IPS DF 6.9 (cell line): ENCODE measurements at regions not wholly inside any gene's neighbourhood (a gene's known extent, or its start where the extent isn't known, plus 50 kb on each side); places are given as distances from the start of the nearest gene placed in this dataset.
"Not testable (repeated sequence)": the region's sequence is repeated elsewhere in the genome, so short reads cannot be mapped to it uniquely, and the experiment has no call there.

ENCODE experiments used
- DNase-seq: peaks from one replicate; pipeline ENCODE4 v3.0.0-alpha.2; 2013; ENCODE audit warnings: low read depth, low spot score
- H3K27ac ChIP-seq: one replicate; pipeline ENCODE4 v1.5.1; 2013; ENCODE audit warnings: low read length, control low read depth
- H3K27me3 ChIP-seq: 2 replicates; pipeline ENCODE4 v1.6.1; 2013; ENCODE audit warnings: mild to moderate bottlenecking, low read length; ENCODE audit not compliant: control insufficient read depth, insufficient read depth
- H3K36me3 ChIP-seq: 2 replicates; pipeline ENCODE4 v1.6.1; 2013; ENCODE audit warnings: low read length; ENCODE audit not compliant: control insufficient read depth, insufficient read depth
- H3K4me1 ChIP-seq: 2 replicates; pipeline ENCODE4 v1.6.1; 2013; ENCODE audit warnings: low read length; ENCODE audit not compliant: control insufficient read depth, insufficient read depth
- H3K4me3 ChIP-seq: 2 replicates; pipeline ENCODE4 v1.5.1; 2013; ENCODE audit warnings: mild to moderate bottlenecking, low read length
- H3K9me3 ChIP-seq: 2 replicates; pipeline ENCODE4 v1.6.1; 2013; ENCODE audit warnings: low read length, inconsistent platforms; ENCODE audit not compliant: control insufficient read depth, insufficient read depth
- WGBS: extraction: QIAGEN DNeasy Blood & Tissue Kit; methylation state at CpG from one replicate; pipeline ENCODE4 v1.1.7; 2013; ENCODE audit warnings: mixed read lengths, missing lambda C conversion rate; ENCODE audit not compliant: insufficient read length, insufficient coverage; 5-methylcytosine and 5-hydroxymethylcytosine counted together

GRCh38 chr3:154885418-154885817 is 194.7 kb upstream of the MME start:
- no peaks in the 10 kb centered on the region for H3K9me3 ChIP-seq
- no peak for DNase-seq
- H3K27ac ChIP-seq = no peak overlapping the region
- no peaks in the 10 kb centered on the region for H3K36me3 ChIP-seq
- no peaks in the 10 kb centered on the region for H3K27me3 ChIP-seq
- WGBS = no CpG with 5 or more reads among the region's 3 CpGs
- no peak overlapping the region for H3K4me3 ChIP-seq
- H3K4me1 ChIP-seq = no peaks in the 10 kb centered on the region

GRCh38 chr3:154884952-154885351 is 195.2 kb upstream of the MME start:
- Histone ChIP-seq H3K4me3 (no peak overlapping the region), H3K27ac (no peak overlapping the region), H3K9me3 (no peaks in the 10 kb centered on the region), H3K36me3 (no peaks in the 10 kb centered on the region), H3K4me1 (no peaks in the 10 kb centered on the region), H3K27me3 (no peaks in the 10 kb centered on the region)
- DNase-seq = no peak

- Histone ChIP-seq H3K4me3 (no peak overlapping the region), H3K27me3 (no peaks in the 10 kb centered on the region), H3K9me3 (no peaks in the 10 kb centered on the region), H3K4me1 (no peaks in the 10 kb centered on the region), H3K36me3 (no peaks in the 10 kb centered on the region), H3K27ac (no peak overlapping the region)
- no peak for DNase-seq
- WGBS = no CpG with 5 or more reads among the region's 7 CpGs
These were observed 205.0 kb upstream of the MME start for GRCh38 chr3:154875142-154875541.

GRCh38 chr3:154872696-154873095 is 207.4 kb upstream of the MME start:
- H3K4me1 ChIP-seq = no peaks in the 10 kb centered on the region
- no peak overlapping the region for H3K4me3 ChIP-seq
- no peaks in the 10 kb centered on the region for H3K27me3 ChIP-seq
- no CpG with 5 or more reads among the region's 2 CpGs for WGBS
- H3K36me3 ChIP-seq = no peaks in the 10 kb centered on the region
- DNase-seq = no peak
- no peak overlapping the region for H3K27ac ChIP-seq
- H3K9me3 ChIP-seq = no peaks in the 10 kb centered on the region

GRCh38 chr3:154872074-154872473 is 208.0 kb upstream of the MME start:
- H3K4me3 ChIP-seq = no peak overlapping the region
- DNase-seq = no peak
- no peaks in the 10 kb centered on the region for H3K4me1 ChIP-seq
- no peaks in the 10 kb centered on the region for H3K36me3 ChIP-seq
- H3K27me3 ChIP-seq = no peaks in the 10 kb centered on the region
- WGBS = no CpG with 5 or more reads among the region's 6 CpGs
- no peak overlapping the region for H3K27ac ChIP-seq
- H3K9me3 ChIP-seq = no peaks in the 10 kb centered on the region

- no peaks in the 10 kb centered on the region for H3K27me3 ChIP-seq
- no peaks in the 10 kb centered on the region for H3K9me3 ChIP-seq
- no CpG with 5 or more reads among the region's 1 CpG for WGBS
- no peak overlapping the region for H3K27ac ChIP-seq
- DNase-seq = no peak
- no peak overlapping the region for H3K4me3 ChIP-seq
- H3K36me3 ChIP-seq = no peaks in the 10 kb centered on the region
- H3K4me1 ChIP-seq = no peaks in the 10 kb centered on the region
These were observed 215.2 kb upstream of the MME start for GRCh38 chr3:154864947-154865346.

GRCh38 chr3:154862265-154862664 is 217.9 kb upstream of the MME start:
- Histone ChIP-seq H3K27ac (no peak overlapping the region), H3K9me3 (no peaks in the 10 kb centered on the region), H3K27me3 (no peaks in the 10 kb centered on the region), H3K4me3 (no peak overlapping the region), H3K36me3 (no peaks in the 10 kb centered on the region), H3K4me1 (no peaks in the 10 kb centered on the region)
- no peak for DNase-seq

- H3K27me3 ChIP-seq, H3K4me3 ChIP-seq, H3K4me1 ChIP-seq, DNase-seq, H3K36me3 ChIP-seq, H3K9me3 ChIP-seq, H3K27ac ChIP-seq: not testable (repeated sequence)
- no CpG with 5 or more reads among the region's 3 CpGs for WGBS
These were observed 227.1 kb upstream of the MME start for GRCh38 chr3:154852998-154853397.

GRCh38 chr3:154852515-154852914 is 227.6 kb upstream of the MME start:
- WGBS = no CpG with 5 or more reads among the region's 1 CpG

GRCh38 chr3:154851644-154852043 is 228.5 kb upstream of the MME start:
- Histone ChIP-seq H3K27me3 (no peaks in the 10 kb centered on the region), H3K27ac (no peak overlapping the region), H3K4me1 (no peaks in the 10 kb centered on the region), H3K9me3 (no peaks in the 10 kb centered on the region), H3K4me3 (no peak overlapping the region), H3K36me3 (no peaks in the 10 kb centered on the region)
- no peak for DNase-seq

More at GRCh38 chr3:154852515-154852914, 227.6 kb upstream of the MME start:
- Histone ChIP-seq H3K9me3 (no peaks in the 10 kb centered on the region), H3K4me3 (no peak overlapping the region), H3K27ac (no peak overlapping the region), H3K27me3 (no peaks in the 10 kb centered on the region), H3K36me3 (no peaks in the 10 kb centered on the region), H3K4me1 (no peaks in the 10 kb centered on the region)
- DNase-seq = no peak

- H3K36me3 ChIP-seq = no peaks in the 10 kb centered on the region
- no CpG with 5 or more reads among the region's 2 CpGs for WGBS
- no peaks in the 10 kb centered on the region for H3K9me3 ChIP-seq
- H3K27ac ChIP-seq = no peak overlapping the region
- DNase-seq = no peak
- no peak overlapping the region for H3K4me3 ChIP-seq
- no peaks in the 10 kb centered on the region for H3K27me3 ChIP-seq
- H3K4me1 ChIP-seq = no peaks in the 10 kb centered on the region
These were observed 229.2 kb upstream of the MME start for GRCh38 chr3:154850921-154851320.
